ENCODE measurements at regions not wholly inside any gene's neighbourhood (a gene's known extent, or its start where the extent isn't known, plus 50 kb on each side); places are given as distances from the start of the nearest gene placed in this dataset.

GRCh38 chr14:58954052-58954451, 234.4 kb upstream of the DAAM1 start:
- TF ChIP-seq CTCF (IDR thresholded peaks at IDR 0.05; ENCODE audit: low read length), result no peak
- TF ChIP-seq EZH2 (IDR thresholded peaks at IDR 0.05; ENCODE audit: borderline replicate concordance, low read length), result no peak

All from OCI-LY1 (cell line).